ENCODE measurements at regions not wholly inside any gene's neighbourhood (a gene's known extent, or its start where the extent isn't known, plus 50 kb on each side); places are given as distances from the start of the nearest gene placed in this dataset.

DNA sequence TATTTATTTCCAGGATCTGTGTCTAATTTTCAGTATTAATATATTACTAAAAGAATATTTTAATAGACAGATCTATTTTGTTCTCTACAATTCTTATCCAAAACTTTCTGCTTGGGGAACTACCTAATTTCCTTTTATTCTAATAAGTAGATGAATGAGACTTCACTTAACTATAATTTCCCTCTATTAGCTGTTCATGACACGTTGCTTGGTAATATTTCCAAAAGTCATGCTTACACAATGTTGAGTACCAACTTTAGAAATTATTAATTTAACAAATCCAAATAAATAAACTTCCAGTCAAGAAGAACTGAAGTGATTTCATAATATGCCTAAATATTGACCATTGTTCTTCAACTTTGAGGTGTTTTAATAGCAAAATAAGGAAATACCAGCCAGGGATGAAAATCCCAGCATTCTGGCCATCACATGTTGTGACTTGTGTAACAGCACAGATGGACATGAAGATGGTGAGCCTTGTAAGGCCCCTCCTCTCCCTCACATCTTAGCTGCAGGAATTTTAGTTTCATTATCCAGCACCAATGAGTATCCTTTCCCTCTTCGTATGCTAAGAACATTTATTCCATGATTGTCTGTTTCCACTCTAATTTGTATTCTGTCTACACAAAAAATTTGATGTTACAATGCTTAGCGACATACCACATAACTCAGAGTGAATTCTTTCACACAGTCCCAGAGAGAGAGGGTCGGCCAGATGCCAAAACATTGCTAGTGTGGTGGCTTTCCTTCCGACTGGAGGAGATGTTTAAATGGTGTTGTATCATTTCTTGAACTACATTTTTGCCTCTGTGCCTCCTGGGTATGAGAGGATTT, 137.5 kb downstream of the FOXA2 start:
- TF ChIP-seq CTCF (IDR thresholded peaks at IDR 0.05; ENCODE audit: low read depth, low read length, missing input control): no peak
- TF ChIP-seq SP1 (IDR thresholded peaks at IDR 0.05): no peak
- TF ChIP-seq RAD21 (IDR thresholded peaks at IDR 0.05): no peak
- TF ChIP-seq GABPA (IDR thresholded peaks at IDR 0.05 in 1 of 2, conservative IDR thresholded peaks at IDR 0.05 in 1 of 2): no peak

Measured in liver (tissue), 3 donors.